NCI-H345 treated with DMSO at 0.1 percent for 48 hours (cell line): ENCODE measurements at regions not wholly inside any gene's neighbourhood (a gene's known extent, or its start where the extent isn't known, plus 50 kb on each side); places are given as distances from the start of the nearest gene placed in this dataset.

Experiments
- DNase-seq: peaks from one replicate; lab custom pipeline; 2025; ENCODE audit not compliant: unreplicated experiment; lab: John Stamatoyannopoulos, UW

DNA sequence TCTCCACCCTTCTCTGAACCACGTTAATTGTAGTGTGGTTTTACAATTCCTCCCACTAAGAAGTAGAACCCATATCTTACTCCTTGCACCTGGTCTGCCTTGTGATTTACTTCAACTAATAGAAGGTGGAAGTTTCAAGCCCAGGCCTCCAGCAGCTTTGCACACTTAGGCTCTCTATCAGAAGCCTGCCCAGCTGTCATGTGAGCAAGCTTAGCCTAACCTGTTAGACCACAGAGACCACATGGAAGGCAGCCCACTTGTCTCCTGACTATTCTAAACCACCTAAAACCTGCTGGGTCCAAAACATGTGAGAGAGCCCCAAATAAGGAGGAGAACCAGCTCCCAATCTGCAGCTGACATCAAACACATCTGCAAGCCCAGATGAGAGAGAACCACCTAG is 127.6 kb upstream of the BTBD3 start:
- no peak for DNase-seq

DNA sequence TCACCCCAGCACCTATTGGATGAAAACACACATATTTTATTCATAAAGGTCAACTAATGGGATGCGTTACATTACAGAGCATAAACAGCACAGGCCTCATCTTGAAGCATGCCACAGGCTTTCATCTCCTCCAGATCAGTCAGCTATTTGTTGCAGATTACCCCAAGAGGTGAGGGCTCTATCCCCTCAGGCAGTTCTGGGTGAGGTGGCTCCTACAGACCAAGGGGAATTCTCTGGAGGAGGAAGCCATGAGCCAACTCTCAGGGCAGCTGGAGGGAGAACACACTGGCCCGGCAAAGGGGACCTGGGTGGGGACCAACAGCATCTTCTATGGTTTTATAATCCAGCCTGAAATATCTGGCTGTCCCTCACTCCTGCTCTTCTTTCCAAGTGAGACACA is 126.4 kb upstream of the BTBD3 start:
- DNase-seq = no peak

DNA sequence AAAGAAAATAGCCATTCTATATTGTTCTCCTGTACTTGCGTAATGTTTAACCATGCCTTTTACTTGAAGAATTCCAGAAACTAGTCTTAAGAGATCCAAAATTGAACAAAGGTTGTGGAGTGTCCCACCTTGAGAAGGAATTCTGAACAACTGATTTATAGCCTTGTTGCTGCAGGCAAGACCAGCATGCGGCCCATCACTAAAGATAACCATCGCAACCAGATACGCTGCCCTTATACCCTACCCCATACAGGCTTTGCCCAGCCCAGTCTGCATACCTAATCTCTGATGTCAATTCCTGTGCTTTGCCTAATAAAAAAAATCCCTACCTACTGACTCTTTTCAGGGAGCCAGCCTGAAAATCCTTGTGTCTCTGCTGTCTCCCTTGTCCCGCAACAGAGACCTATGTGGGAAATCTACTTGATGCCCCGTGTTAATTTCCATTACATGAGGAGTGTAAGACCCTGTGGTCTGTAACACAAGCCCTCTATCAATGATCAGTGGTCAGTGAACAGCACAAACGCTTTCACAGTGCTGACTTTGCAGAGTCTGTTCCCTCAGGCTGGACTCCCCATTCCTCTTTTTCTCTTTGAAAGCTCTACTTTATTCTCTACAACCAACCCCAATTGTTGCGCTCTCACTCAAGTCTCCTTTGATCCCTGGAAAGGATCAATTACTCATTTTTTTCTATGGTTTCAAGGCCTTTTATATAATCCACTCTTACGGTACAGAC is 125.7 kb upstream of the BTBD3 start:
- DNase-seq = no peak

DNA sequence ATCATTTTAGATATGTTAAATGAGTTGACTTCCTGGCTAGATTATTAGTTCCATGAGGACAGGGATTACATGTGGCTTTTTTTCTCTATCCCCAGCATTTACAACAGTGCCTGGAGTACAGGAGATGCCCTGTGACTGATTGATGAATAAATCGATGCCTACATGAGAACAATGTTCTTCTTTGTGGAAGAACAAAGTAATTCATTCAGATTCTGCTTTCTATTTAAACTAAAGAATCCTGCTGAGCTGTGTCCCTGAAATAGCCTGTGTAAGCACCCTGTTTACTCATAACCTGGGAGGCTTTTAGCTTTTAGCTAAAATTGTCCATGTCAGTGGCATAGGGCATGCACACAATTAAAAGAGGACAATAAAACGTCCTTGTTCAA is 125.1 kb upstream of the BTBD3 start:
- DNase-seq = peak; percentile 88

DNA sequence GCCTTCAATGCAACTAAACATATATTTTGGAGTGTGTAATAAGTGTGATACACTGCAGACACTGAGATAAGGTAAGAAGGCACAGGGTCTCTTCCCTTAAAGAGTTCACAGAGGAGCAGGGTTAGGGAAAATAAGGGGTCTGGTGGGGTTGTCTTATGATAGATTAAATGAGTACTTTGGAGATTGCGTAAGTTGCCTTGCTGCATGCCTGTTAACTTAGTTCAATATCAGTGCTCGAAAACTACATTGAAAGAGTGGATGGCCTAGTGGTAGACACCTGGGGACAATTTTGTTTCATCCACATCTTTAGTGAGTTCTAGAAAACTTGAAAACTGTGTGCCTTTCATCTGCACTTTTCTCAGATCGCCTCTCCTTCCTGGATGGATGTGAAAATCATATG is 123.2 kb upstream of the BTBD3 start:
- DNase-seq = no peak

DNA sequence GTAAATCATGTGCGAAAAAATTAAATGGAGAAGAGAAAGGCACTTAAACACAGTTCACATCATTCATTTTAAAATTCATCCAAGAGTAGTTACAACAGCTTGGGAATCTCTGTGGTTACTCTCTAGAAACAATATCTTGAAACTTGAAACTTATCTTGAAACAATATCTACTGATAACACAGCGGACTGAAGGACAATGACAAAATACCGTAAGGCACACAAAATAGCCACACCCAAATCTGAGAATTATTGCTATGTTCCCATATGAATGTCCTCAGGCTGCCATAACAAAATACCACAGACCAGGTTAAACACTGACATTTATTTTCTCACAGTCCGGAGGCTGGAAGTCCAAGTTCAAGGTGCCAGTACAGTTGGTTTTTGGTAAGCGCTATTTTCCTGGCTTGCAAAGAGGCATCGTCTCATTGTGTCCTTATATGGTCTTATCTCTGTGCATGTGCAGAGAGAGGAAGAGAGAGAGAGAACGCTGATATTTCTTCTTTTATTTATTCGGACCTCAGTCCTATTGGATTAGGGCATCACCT is 122.5 kb upstream of the BTBD3 start:
- no peak for DNase-seq

DNA sequence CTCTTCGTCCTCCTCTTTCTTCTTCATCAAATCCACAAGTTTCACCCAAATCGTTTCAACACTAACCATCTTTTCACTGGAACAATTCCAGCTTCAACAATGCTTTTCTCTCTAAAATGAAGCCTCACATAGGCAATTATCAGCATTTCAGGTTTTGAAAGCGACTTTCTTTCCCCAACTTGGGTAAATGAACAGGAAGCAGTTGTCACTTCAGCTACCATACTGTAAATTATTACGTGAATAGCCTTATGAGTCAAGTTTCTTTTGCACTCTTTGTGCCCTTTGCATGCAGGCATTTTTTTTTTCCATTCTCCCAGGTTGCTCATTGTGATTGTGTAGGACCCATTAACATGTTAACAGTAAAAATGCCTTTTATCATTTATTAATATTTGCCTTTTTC is 121.7 kb upstream of the BTBD3 start:
- DNase-seq = no peak

DNA sequence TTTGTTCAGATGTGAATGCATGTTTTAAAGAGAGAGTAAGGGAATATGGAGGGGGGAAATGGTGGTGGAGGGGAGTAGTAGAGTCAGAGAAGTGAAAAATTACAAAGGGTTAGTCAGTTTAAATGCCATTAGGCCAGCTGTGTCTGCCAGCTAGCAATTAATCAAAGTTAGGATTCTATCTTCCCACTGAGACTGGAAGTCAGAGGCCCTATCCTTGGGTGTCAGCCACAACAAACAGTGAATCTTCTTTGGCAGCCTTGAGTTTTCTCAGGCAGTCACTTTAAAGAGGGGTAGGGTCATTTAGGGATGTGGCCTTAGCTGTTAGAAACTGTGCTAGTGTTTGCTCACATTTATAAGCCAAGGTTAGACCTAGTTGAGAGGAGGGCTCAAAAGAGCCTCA is 120.5 kb upstream of the BTBD3 start:
- no peak for DNase-seq

DNA sequence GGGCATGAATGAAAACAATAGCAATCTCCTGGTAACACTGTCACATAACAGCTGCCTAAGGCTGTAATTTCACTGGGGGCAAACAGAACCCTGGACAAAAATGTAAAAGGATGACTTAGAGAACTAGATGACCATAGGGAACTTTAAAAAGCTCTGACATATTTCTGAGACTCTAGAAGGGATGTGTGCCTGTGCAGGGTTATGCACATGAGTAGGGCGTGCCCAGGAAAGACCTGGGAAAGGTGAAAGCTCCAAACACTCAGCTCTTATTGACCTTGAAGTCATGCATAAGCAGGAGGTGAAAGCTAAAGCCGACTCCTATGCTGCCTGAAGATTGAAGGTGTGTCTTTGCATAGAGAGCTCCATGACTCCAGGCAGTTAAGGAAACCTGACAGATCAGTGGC is 118.4 kb upstream of the BTBD3 start:
- DNase-seq = peak; percentile 39

DNA sequence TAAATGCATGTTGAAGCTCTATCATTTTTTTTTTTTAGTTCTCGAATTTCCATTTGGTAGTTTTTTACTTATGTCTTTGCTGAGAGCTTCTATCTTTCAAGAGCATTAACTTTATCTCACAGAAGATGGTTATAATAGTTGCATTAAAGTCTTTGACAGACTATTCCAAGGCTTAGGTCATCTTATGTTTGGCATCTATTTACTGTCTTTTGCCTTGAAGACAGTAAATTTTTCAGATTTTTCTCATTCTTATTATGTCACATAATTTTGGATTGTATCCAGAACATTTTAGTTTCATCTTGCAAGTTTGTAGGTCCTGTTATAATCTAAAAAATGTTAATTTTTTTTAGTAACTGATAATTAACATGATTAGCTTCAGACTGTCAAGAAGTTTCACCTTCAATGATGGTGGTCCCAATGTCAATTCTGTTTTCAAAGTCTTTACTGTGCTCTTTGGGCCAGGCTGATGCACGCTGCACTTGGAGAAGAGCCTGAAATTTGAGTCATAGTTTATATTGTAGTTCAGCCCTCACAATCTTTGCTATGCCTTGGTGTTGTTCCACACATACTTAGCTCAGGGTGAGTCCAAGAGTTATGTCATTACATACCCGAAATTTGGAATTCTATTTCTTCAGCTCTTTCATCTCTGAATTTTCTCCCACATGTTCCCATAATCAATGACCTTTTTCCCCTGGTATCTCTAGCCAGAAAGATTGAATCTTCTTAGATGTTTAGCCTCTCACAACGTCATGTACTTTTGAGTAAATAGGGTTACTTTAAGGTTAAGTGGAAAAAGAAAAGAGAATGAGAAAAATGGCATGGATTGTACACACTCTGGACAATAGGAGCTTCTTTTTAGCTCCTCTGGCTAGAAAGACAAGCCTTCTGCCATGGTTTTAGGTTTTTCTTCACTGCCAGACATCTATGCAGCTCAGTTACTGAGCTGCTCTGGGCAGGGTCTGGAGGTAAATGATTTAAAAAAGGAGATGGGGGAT is 110.3 kb upstream of the BTBD3 start:
- DNase-seq = no peak

DNA sequence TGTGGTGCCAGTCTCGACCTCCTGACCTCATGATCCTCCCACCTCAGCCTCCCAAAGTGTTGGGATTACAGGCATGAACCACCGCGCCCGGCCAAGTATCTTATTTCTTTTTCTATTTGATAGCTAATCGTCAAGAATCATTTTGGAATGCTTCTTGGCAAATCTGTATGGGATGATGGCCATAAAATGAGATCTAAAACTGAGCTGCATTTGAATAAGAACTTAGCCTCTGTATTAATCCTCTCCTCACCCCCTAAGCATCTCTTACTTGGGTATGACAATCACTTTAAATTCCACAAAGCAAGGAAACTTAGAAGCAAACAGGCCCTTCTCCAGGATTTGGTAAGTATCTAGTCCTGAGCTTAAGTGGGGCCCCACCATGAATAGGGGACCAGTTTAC is 108.9 kb upstream of the BTBD3 start:
- no peak for DNase-seq

DNA sequence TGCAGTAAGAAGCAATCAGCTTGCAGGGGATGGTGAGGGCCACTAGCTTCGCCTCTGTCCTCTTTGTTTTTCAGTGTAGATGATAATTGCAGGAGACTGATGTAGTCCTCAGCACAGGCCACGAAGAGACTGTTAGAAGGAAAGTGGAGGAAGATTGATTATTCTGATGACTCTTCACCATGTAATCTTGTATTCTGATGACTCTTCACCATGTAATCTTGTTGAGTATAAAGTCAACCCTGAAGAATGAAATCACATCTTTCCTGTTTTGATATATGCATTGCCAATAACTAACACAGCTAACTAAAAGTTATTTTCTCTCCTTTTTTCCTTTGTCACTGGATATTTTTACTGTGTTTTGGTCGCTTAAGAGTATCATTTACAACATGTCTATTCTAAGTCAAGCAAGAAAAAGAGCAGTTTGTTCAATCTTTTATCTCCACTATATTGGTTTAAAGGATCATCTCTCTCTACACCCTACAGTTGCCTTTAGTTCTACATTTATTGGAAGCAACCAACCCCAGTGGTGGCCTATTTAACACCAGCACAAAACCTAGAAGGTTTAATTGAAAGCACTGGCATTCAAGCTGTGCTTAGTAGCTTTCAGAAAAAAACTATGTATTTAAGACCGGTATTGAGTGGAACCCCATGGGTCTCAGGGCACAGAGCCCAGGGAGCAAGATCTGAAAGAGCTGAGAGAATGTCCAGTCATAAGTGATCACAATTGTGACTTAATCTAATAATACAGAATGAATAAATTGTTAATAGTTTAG is 107.2 kb upstream of the BTBD3 start:
- peak; percentile 63 for DNase-seq

DNA sequence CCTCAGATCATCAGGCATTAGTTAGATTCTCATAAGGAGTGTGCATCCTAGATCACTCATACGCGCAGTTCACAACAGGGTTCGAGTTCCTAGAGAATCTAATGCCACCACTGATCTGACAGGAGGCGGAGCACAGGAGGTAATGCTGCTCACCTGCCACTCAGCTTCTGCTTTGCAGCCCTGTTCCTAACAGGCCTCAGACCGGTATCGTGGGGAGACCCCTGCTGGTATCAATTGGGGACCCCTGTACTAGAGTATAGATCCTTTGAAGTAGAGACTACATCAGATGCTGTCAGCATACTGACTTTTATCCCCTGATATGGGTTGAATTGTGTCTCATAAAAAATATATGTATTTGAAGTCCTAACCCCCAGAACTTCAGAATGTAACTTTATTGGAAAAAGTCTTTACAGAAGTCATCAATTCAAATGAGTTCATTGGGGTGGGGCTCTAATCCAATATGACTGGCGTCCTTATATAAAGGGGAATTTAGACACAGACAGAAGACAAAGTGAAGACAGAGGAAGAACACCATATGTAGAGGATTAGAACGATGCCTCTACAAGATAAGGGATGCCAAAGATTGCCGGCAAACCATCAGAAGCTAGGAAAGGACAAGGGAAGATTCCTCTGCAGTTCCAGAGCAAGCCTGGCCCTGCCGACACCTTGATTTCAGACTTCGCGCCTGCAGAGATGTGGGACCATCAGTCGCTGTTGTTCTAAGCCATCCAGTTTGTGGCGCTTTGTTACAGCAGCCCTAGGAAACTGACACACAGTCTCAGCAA is 104.4 kb upstream of the BTBD3 start:
- DNase-seq = no peak

DNA sequence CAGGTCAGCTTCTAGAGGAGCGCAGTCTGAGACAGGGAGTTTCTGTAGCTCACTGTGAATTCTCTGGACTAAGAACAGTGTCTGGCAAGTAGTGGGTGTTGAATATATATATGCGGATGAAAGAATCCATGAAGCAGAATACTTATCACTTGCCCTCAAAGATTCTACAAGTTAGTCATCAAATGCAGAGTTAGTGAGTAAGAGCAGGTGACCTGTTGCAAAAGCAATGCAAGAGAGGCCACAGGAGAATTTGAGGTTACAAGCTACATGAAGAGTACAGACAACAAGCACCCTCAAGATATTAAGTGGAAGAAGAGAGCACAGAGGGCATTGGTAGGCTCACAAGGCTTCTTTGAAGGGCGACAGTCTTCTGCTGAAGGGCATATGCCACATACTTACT is 103.4 kb upstream of the BTBD3 start:
- DNase-seq = no peak

DNA sequence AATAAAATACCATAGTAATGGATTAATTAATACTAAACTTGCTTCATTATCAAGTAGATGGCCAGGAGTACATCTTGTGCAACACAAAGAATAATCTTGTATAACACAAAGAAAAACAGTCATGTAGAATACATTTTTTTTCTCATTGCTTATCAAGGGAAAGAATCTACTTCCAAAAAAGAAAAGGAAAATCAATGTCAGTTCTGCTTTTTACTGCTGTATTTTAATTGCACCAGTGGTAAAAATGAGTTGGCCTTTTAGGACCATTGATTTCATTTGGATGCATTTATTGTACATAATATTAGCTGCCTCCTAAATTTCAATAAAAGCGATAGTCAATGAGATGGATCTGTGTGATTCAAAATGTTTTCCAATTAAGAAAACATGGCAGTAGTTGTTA is 96.9 kb upstream of the BTBD3 start:
- no peak for DNase-seq

DNA sequence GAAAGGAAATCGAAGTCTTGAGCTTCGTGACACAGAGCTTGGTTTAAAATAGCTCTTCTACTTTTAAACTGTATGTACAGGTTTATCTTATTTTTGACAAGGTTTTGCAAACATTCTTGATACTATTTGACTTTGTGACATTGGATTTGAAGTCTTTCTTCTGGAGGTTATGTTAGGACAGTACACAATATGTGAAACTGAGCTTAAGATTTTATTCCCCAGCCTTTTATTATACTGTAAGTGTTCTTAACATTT is 95.2 kb upstream of the BTBD3 start:
- DNase-seq = no peak

DNA sequence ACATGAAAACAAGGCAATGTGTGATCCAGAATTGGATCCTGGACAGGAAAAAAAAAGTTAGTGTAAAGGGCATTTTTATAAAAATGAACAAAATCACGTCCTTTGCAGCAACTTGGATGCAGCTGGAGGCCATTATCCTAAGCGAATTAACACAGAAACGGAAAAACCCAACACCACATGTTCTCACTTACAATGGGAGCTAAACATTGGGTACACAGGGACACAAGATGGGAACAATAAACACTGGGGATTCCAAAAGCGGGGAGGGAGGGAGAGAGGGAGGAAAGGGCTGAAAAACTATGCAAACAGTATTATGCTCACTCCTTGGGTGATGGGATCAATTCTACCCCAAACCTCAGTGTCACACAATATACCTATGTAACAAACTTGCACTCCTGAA is 91.4 kb upstream of the BTBD3 start:
- DNase-seq = no peak

DNA sequence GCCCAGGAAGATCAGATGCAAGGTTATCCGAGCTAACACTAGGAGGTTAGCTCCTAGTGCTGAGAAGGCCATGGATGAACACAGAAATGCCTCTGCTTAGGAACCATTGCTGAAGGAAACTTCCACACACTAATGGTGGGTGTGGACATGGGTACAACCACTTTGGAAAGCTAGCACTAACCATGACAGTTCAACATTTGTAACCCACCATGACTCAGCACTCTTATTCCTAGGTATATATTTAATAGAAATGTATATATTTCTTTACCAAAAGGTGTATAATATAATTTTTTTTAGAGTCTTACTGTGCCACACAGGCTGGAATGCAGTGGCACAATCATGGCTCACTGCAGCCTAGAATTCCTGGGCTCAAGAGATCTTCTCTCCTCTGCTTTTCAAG is 85.3 kb upstream of the BTBD3 start:
- DNase-seq = no peak

DNA sequence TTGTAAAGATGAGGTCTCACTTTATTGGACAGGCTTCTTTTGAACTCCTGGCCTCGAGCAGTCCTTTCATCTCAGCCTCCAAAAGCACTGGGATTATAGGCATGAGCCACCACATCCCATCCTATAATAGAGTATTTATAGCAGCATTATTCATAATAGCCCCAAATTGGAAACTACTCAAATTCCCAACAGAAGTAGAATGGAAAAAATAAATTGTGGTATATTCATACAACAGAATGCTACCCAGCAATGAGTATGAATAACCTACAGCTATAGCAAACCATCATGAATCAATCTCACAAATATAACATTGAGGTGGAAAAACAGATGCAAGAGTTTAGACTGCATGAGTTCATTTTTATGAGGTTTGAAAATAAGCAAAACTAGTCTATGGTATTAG is 84.8 kb upstream of the BTBD3 start:
- no peak for DNase-seq

DNA sequence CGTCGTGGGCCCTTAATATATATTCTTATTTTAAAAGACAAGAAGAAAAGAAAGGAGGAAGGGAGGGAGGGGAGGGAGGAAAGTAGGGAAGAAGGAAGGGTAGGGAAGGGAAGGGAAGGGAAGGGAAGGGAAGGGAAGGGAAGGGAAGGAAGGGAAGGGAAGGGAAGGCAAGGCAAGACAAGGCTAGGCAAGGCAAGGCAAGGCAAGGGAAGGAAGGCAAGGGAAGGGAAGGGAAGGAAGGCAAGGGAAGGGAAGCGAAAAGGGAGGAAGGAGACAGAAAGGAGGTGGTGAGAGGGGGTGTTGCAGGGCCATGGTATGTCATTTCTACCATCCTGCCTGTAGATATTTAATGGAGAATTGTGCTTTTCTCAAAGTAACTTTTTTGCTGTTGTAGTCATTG is 83.9 kb upstream of the BTBD3 start:
- DNase-seq = no peak

DNA sequence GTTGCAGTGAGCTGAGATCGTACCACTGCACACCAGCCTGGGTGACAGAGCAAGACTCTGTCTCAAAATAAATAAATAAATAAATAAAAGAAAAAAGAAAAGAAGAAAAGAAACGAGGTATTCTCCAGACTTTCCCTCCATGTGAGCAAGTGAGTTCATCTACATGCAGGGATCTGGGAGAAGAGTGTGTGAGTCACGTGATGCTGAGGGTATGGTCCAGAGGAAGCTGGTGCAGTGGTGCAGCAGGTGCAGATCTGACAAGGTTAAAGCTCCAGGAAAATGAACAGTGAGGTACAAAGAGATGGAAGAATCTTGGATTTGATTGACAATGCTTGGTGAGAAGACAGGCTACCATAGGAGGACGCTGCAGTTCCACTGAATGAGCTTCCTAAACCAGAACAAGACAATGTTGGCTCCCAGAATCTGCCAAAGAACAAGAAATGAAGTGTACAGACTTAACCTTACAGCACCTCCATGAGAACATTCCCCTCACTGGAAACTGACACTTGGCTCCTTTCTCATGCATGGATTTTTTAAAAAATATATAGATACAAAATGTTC is 79.5 kb upstream of the BTBD3 start:
- no peak for DNase-seq
